Inferior parietal cortex (tissue), 1 donor: ENCODE measurements at regions not wholly inside any gene's neighbourhood (a gene's known extent, or its start where the extent isn't known, plus 50 kb on each side); places are given as distances from the start of the nearest gene placed in this dataset.
"Not testable (repeated sequence)": the region's sequence is repeated elsewhere in the genome, so short reads cannot be mapped to it uniquely, and the experiment has no call there.

Experiments used
- DNase-seq: peaks from one replicate; pipeline ENCODE4 v3.0.0-alpha.2; 2016; ENCODE audit errors: extremely low spot score

GRCh38 chr4:134883831-134884449, 682.4 kb upstream of the PABPC4L start:
- no peak for DNase-seq

- no peak for DNase-seq
These were observed 677.4 kb upstream of the PABPC4L start for GRCh38 chr4:134879019-134879418.

- no peak for DNase-seq
These were observed 665.4 kb upstream of the PABPC4L start for GRCh38 chr4:134867027-134867426.

GRCh38 chr4:134865675-134866074, 664.1 kb upstream of the PABPC4L start:
- DNase-seq: no peak

- DNase-seq: no peak
These were observed 660.5 kb upstream of the PABPC4L start for GRCh38 chr4:134862116-134862515.

GRCh38 chr4:134848681-134849080, 647.1 kb upstream of the PABPC4L start:
- DNase-seq: no peak

- DNase-seq: not testable (repeated sequence)
These were observed 629.2 kb upstream of the PABPC4L start for GRCh38 chr4:134830741-134831140.

GRCh38 chr4:134812611-134813010, 611.0 kb upstream of the PABPC4L start:
- no peak for DNase-seq

GRCh38 chr4:134807231-134807745, 605.7 kb upstream of the PABPC4L start:
- peak; percentile 19 for DNase-seq

GRCh38 chr4:134798573-134798972, 597.0 kb upstream of the PABPC4L start:
- no peak for DNase-seq

GRCh38 chr4:134787315-134787714, 585.7 kb upstream of the PABPC4L start:
- DNase-seq: no peak

- DNase-seq: no peak
These were observed 578.7 kb upstream of the PABPC4L start for GRCh38 chr4:134780244-134780643.

DNA sequence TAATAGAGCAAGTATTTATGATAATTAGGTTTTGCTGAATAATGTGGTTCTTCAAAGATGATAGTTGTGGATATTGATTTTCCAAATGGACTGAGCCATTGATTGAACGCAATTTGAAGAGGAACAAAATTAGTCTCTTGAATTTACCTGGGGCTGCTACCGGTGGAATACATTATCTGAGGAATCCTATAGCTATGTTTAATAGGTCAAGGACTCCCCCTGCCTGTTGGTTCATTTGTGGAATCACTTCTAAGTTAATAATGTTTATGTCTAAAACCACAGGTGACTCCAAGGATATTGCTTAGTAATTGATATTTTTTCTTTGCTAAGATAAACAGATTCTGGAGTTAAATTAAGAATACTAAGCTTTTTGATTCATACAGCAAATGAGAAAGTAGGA, 576.0 kb upstream of the PABPC4L start:
- DNase-seq: no peak

DNA sequence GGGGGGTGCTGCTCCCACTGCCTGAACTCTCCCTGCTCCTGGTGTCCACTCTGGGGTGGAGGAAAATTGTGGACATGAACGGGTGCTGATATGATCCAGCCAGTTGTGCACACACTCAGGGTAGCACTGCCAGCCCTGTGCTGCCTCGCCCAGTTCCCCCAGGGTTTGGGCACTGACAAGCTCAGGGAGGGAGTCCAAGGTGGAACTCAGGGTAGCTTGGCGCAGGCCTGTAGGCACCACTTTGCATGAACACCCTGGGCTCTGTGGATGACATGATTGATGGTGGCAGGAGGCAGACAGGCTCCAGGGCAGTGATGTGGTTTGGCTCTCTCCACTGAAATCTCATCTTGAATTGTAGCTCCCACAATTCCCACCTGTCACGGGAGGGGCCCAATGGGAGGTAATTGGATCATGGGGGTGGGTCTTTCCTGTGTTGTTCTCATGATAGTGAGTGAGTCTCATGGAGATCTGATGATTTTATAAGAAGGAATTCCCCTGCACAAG, 572.0 kb upstream of the PABPC4L start:
- DNase-seq: no peak

DNA sequence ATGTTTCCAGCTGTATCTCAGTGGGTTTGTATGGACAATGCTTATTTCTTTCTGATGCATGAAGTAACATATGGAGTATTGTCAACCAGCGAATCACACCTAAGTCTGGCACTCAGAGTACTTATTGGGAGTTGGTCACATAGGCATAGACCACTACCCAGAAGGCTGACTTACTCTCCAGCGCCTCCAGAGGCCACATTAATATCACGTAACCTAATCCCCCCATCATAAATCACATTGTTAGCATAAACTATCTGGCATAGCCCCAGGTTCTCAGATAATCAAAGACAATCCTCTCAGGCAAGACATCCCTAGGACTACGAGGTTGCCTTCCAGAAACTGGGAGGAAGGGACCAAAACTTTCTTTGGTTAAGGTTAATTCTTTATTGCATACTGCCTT, 560.5 kb upstream of the PABPC4L start:
- no peak for DNase-seq

GRCh38 chr4:134756421-134756820, 554.8 kb upstream of the PABPC4L start:
- DNase-seq: no peak

- no peak for DNase-seq
These were observed 552.9 kb upstream of the PABPC4L start for GRCh38 chr4:134754301-134755019.

GRCh38 chr4:134753390-134753789, 551.8 kb upstream of the PABPC4L start:
- DNase-seq: no peak

DNA sequence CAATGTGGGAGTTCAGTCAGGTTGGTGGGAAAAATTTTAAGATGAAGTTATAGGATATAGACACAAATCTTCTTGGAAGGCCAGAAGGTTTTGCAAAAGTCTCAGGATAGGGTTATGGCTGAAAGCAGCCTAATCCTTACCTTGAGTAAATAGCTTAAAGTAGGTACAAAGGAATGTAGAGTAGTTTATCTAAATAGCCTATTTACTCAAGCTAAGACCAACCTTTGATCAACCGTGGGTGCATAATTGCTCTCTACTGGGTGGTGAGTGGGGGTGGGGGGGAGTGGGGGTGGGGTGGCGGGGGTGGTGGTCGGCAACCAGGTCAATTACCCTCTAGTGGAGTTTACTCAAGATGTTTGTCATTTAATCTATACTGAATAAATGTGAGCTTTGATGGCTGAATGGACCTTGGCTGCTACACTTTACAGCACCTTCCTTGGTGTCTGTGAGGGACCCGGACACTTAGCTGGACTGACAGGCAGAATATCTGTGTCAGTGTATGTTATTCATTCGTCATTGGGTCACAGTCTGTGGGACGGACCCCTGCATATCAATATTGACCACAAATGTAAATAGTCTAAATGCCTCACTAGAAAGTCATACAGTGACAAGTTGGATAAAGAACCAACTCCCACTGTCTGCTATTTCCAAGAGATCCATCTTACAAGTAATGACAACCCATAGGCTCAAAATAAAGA, 545.7 kb upstream of the PABPC4L start:
- no peak for DNase-seq

- DNase-seq: no peak
These were observed 538.7 kb upstream of the PABPC4L start for GRCh38 chr4:134740290-134740689.

GRCh38 chr4:134735901-134736300, 534.3 kb upstream of the PABPC4L start:
- no peak for DNase-seq

- DNase-seq: no peak
These were observed 526.1 kb upstream of the PABPC4L start for GRCh38 chr4:134727696-134728095.

- no peak for DNase-seq
These were observed 520.7 kb upstream of the PABPC4L start for GRCh38 chr4:134722306-134722705.
